ENCODE measurements at regions not wholly inside any gene's neighbourhood (a gene's known extent, or its start where the extent isn't known, plus 50 kb on each side); places are given as distances from the start of the nearest gene placed in this dataset.

DNA sequence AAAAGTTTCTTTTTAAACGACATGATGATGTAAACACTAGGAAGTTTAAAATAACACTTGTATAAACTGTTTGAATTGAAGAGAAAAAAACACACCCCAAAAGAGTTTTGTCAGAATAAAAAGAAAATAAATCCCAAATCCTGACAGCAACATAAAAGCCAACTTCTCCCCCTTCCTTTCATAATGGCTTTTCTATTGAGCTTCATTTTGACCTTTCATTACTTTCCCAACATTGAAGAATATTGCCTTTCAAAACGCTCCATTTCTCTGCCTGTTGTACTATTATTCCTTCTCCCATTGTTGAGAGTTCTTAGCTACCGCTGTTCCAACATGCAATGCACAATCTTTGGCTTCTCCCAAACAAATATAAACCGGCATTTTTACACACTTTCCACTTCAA, 448.5 kb downstream of the BCAT1 start:
- ATAC-seq (no peak), DNase-seq (ENCODE audit: low read depth, low spot score) (no peak)
- H3K4me1 ChIP-seq (ENCODE audit: control insufficient read depth, insufficient read depth, low read length), result no peaks in the 10 kb centered on the region
- H3K4me3 ChIP-seq (ENCODE audit: low read depth in 2 of 2, low read length in 2 of 2), result no peak overlapping the region
- POLR2A ChIA-PET, result no interaction called here
- H3K27me3 ChIP-seq (ENCODE audit: control insufficient read depth, insufficient read depth, low read length), result no peaks in the 10 kb centered on the region
- no peak overlapping the region for H3K27ac ChIP-seq (ENCODE audit: low read length)
- no peaks in the 10 kb centered on the region for H3K36me3 ChIP-seq (ENCODE audit: control insufficient read depth, insufficient read depth, low read length)
- TF ChIP-seq POLR2AphosphoS5 (IDR thresholded peaks at IDR 0.05; ENCODE audit: low read depth, low read length) (no peak), TCF7L2 (IDR thresholded peaks at IDR 0.05; ENCODE audit: low read depth, low read length) (no peak), SIN3A (IDR thresholded peaks at IDR 0.05; ENCODE audit: borderline replicate concordance, insufficient read depth, low read depth, low read length) (no peak)
- TF ChIP-seq, protein P1, sequence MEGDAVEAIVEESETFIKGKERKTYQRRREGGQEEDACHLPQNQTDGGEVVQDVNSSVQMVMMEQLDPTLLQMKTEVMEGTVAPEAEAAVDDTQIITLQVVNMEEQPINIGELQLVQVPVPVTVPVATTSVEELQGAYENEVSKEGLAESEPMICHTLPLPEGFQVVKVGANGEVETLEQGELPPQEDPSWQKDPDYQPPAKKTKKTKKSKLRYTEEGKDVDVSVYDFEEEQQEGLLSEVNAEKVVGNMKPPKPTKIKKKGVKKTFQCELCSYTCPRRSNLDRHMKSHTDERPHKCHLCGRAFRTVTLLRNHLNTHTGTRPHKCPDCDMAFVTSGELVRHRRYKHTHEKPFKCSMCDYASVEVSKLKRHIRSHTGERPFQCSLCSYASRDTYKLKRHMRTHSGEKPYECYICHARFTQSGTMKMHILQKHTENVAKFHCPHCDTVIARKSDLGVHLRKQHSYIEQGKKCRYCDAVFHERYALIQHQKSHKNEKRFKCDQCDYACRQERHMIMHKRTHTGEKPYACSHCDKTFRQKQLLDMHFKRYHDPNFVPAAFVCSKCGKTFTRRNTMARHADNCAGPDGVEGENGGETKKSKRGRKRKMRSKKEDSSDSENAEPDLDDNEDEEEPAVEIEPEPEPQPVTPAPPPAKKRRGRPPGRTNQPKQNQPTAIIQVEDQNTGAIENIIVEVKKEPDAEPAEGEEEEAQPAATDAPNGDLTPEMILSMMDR (IDR thresholded peaks at IDR 0.05), result no peak
- TF ChIP-seq, protein P2, sequence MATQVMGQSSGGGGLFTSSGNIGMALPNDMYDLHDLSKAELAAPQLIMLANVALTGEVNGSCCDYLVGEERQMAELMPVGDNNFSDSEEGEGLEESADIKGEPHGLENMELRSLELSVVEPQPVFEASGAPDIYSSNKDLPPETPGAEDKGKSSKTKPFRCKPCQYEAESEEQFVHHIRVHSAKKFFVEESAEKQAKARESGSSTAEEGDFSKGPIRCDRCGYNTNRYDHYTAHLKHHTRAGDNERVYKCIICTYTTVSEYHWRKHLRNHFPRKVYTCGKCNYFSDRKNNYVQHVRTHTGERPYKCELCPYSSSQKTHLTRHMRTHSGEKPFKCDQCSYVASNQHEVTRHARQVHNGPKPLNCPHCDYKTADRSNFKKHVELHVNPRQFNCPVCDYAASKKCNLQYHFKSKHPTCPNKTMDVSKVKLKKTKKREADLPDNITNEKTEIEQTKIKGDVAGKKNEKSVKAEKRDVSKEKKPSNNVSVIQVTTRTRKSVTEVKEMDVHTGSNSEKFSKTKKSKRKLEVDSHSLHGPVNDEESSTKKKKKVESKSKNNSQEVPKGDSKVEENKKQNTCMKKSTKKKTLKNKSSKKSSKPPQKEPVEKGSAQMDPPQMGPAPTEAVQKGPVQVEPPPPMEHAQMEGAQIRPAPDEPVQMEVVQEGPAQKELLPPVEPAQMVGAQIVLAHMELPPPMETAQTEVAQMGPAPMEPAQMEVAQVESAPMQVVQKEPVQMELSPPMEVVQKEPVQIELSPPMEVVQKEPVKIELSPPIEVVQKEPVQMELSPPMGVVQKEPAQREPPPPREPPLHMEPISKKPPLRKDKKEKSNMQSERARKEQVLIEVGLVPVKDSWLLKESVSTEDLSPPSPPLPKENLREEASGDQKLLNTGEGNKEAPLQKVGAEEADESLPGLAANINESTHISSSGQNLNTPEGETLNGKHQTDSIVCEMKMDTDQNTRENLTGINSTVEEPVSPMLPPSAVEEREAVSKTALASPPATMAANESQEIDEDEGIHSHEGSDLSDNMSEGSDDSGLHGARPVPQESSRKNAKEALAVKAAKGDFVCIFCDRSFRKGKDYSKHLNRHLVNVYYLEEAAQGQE (IDR thresholded peaks at IDR 0.05; ENCODE audit: insufficient read depth in 1 of 2, low read depth in 2 of 2, low read length in 1 of 2), result no peak
- intact Hi-C loops (cut with micrococcal nuclease; ENCODE audit: unreplicated experiment) (no loop called here), in situ Hi-C loops (cut with HindIII; ENCODE audit: low pct_unique_long_range_greater_than_20kb, low sequenced_read_pairs) (no loop called here)
- CTCF ChIA-PET, result no interaction called here
- BruUV-seq (replicated peaks), result no TSS peak
- no peaks in the 10 kb centered on the region for H3K9me3 ChIP-seq (ENCODE audit: control insufficient read depth, insufficient read depth, low read depth, low read length)

DNA sequence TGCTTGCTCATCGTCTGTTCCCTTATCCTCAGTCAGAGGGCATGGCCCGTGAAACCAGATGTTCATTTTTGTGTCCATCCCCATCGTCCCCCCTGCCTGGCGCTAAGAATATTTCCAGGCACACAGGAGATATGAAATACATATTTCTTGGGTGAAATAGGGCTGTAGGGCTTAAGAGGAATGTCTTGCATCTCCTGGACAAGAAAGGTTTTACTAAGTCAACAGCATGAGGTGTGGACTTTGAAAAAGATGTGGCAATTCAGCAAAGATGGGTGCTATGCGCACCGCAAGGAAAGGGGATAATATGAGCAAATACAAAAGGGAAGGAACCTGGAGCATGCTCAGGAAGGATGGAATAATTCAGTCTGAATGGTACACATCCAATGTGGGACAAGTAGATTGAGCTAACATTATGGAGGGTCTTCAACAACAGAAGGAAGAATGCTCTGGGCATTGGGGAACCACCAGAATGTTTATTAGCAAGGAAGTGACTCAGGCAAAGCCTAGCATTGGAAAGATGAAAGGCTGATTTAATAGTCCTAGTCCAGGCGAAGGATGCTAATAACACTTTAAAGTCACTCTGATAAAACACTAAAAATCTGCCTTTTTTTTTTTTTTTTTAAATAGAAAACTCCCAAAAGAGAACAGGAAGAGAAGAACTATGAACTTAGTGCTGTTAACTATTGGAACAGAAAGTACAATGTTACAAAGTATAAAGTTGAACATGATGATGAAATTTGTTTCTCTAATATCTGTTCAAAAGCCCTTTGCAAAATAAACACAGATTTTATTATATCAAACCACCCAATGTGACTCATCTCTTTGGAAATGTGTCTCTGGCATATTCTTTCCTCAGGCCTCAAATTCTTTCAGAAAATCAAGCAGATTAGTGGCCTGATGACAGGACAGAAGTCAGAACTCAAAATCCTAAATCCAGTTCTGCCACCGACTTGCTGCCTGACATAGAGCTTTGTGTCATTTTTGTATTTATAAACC, 449.5 kb downstream of the BCAT1 start:
- no TSS peak for BruUV-seq (replicated peaks)
- Histone ChIP-seq H3K4me3 (ENCODE audit: low read depth in 2 of 2, low read length in 2 of 2) (no peak overlapping the region), H3K27me3 (ENCODE audit: control insufficient read depth, insufficient read depth, low read length) (no peaks in the 10 kb centered on the region), H3K4me1 (ENCODE audit: control insufficient read depth, insufficient read depth, low read length) (no peaks in the 10 kb centered on the region), H3K27ac (ENCODE audit: low read length) (no peak overlapping the region), H3K9me3 (ENCODE audit: control insufficient read depth, insufficient read depth, low read depth, low read length) (no peaks in the 10 kb centered on the region), H3K36me3 (ENCODE audit: control insufficient read depth, insufficient read depth, low read length) (no peaks in the 10 kb centered on the region)
- ChIA-PET CTCF (no interaction called here), POLR2A (no interaction called here)
- TF ChIP-seq, protein P1 (IDR thresholded peaks at IDR 0.05), result no peak
- no peak for TF ChIP-seq SIN3A (IDR thresholded peaks at IDR 0.05; ENCODE audit: borderline replicate concordance, insufficient read depth, low read depth, low read length)
- TF ChIP-seq TCF7L2 (IDR thresholded peaks at IDR 0.05; ENCODE audit: low read depth, low read length), result no peak
- TF ChIP-seq POLR2AphosphoS5 (IDR thresholded peaks at IDR 0.05; ENCODE audit: low read depth, low read length), result no peak
- TF ChIP-seq, protein P2 (IDR thresholded peaks at IDR 0.05; ENCODE audit: insufficient read depth in 1 of 2, low read depth in 2 of 2, low read length in 1 of 2), result no peak
- no peak for ATAC-seq
- no peak for DNase-seq (ENCODE audit: low read depth, low spot score)
- intact Hi-C loops (cut with micrococcal nuclease; ENCODE audit: unreplicated experiment) (no loop called here), in situ Hi-C loops (cut with HindIII; ENCODE audit: low pct_unique_long_range_greater_than_20kb, low sequenced_read_pairs) (no loop called here)

Data from Panc1 (cell line).